Kidney epithelial cell (primary cell): ENCODE measurements at regions not wholly inside any gene's neighbourhood (a gene's known extent, or its start where the extent isn't known, plus 50 kb on each side); places are given as distances from the start of the nearest gene placed in this dataset.

Experiments used
- DNase-seq: peaks from one replicate; pipeline ENCODE4 v3.0.0-alpha.2; 2010; ENCODE audit warnings: low read depth
- H3K27me3 ChIP-seq: 2 replicates; pipeline ENCODE4 v1.6.0; 2011; ENCODE audit warnings: low read length; ENCODE audit not compliant: control insufficient read depth, insufficient read depth
- H3K36me3 ChIP-seq: 2 replicates; pipeline ENCODE4 v1.5.1; 2011; ENCODE audit warnings: low read length; ENCODE audit not compliant: control insufficient read depth, insufficient read depth
- H3K4me3 ChIP-seq: 2 replicates; pipeline ENCODE4 v1.5.1; 2011; ENCODE audit warnings: low read depth, mild to moderate bottlenecking, control low read depth, low read length
- TF ChIP-seq, protein P1 (sequence below): IDR thresholded peaks from 2 replicates; pipeline ENCODE4 v1.5.1; 2011; ENCODE audit warnings: mild to moderate bottlenecking, moderate library complexity, low read length, control low read depth, inconsistent platforms; ENCODE audit not compliant: insufficient read depth, poor library complexity, severe bottlenecking

DNA sequence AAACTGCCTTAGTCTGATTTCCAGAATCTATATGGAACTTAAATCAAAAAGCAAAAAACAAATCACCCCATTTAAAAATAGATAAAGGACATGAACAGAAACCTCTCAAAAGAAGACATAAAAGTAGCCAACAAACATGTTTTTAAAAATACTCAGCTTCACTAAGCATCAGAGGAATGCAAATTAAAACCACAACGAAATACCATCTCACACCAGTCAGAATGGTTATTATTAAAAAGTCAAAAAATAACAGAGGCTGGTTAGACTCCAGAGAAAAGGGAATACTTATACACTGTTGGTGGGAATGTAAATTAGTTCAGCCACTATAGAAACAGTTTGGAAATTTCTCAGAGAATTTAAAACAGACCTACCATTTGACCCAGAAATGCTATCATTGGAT, 367.9 kb downstream of the ZIC4 start:
- DNase-seq, result no peak
- Histone ChIP-seq H3K4me3 (no peak overlapping the region), H3K27me3 (no peaks in the 10 kb centered on the region), H3K36me3 (no peaks in the 10 kb centered on the region)
- TF ChIP-seq, protein P1, sequence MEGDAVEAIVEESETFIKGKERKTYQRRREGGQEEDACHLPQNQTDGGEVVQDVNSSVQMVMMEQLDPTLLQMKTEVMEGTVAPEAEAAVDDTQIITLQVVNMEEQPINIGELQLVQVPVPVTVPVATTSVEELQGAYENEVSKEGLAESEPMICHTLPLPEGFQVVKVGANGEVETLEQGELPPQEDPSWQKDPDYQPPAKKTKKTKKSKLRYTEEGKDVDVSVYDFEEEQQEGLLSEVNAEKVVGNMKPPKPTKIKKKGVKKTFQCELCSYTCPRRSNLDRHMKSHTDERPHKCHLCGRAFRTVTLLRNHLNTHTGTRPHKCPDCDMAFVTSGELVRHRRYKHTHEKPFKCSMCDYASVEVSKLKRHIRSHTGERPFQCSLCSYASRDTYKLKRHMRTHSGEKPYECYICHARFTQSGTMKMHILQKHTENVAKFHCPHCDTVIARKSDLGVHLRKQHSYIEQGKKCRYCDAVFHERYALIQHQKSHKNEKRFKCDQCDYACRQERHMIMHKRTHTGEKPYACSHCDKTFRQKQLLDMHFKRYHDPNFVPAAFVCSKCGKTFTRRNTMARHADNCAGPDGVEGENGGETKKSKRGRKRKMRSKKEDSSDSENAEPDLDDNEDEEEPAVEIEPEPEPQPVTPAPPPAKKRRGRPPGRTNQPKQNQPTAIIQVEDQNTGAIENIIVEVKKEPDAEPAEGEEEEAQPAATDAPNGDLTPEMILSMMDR, result no peak

DNA sequence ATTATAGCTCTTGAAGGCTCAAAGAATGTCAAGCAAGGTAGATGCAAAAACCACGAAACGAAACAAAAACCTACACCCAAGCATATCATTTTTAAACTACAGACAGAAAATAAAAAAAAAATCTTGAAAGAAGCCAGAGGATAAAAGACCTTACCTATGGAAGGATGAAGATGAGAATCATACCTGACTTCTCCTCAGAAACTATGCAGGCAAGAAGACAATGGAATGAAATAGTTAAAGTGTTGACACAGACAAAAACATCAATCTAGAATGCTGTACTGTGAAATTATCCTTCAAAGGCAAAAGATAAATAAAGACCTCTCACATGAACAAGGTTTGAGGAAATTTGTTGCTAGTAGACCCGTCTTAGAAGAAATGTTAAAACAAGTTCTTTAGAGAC, 372.0 kb downstream of the ZIC4 start:
- TF ChIP-seq, protein P1, result no peak
- Histone ChIP-seq H3K4me3 (no peak overlapping the region), H3K27me3 (no peaks in the 10 kb centered on the region), H3K36me3 (no peaks in the 10 kb centered on the region)
- no peak for DNase-seq

DNA sequence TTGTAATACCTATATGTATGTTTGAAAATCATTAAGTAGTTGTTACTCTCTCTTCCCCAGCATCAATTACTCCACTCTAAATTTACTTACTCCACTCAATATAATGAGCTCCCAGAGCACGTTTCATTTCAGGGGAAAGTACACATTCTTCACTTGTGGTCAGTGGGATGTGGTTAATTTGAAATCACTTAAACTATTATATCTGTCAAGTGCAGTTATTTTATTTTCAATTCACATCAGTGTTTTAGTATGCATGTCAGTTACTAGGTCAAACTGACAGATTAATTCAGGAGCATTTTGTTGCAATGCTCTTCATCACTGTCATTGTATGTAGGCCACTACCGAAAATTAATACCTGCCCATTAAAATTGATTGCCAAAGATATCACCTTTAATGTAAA, 376.1 kb downstream of the ZIC4 start:
- TF ChIP-seq, protein P1, result no peak
- Histone ChIP-seq H3K36me3 (no peaks in the 10 kb centered on the region), H3K27me3 (no peaks in the 10 kb centered on the region), H3K4me3 (no peak overlapping the region)
- no peak for DNase-seq

DNA sequence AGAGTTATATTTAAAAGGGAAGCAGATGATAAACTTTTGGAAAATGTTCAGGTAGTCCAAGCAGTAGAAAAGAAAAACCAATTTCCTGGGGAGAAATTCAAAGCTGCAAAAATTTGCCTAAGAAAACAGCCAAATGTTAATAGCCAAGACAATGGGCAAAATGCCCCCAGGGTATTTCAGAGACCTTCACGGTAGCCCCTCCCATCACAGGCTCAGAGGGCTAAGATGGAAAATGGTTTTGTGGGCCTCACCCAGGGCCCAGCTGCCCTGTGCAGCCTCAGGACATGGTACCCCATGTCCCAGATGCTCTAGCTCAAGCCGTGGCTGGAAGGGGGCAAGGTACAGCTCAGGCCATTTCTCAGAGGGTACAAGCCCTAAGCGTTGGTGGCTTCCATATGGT, 391.0 kb downstream of the ZIC4 start:
- Histone ChIP-seq H3K36me3 (no peaks in the 10 kb centered on the region), H3K4me3 (no peak overlapping the region), H3K27me3 (no peaks in the 10 kb centered on the region)
- no peak for DNase-seq
- TF ChIP-seq, protein P1, result no peak

DNA sequence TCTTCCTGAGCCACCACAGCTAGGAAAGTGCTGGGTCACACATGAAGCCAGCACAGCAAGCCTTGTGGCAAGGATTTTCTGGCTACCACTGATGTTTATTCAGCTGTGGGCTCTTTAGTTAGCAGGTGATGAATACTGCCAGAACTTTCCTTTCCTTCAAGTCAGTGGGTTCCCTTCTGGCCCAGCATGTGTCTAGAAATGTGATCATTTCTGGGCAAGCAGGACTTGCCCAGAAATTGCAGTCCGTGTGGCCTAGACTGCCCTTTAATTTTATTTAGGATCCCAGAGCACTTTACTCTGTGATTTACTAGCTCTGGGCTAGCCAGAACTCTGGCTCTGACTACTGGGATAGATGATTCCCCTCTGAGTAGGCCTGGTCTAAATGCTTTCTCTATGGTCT, 397.5 kb downstream of the ZIC4 start:
- TF ChIP-seq, protein P1, result no peak
- no peaks in the 10 kb centered on the region for H3K27me3 ChIP-seq
- no peak for DNase-seq
- H3K36me3 ChIP-seq, result no peaks in the 10 kb centered on the region
- H3K4me3 ChIP-seq, result no peak overlapping the region

DNA sequence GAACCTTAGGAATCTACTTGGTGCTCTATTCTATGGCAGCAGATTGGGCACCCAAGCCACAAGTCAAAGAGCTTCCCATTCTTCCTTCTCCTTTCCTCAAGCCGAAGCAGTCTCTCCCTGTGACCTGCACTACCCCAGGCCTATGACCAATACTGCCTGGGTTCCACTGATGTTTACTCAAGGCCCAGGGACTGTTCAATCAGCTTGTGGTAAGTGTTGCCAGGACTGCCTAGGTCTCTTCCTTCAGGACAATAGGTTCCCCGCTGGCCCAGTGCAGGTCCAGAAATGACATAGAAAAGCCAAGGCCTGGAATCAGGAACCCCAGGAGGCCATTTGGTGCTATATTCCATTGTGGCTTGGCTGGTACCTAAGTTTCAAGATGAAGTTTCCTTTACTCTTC, 397.9 kb downstream of the ZIC4 start:
- Histone ChIP-seq H3K27me3 (no peaks in the 10 kb centered on the region), H3K4me3 (no peak overlapping the region), H3K36me3 (no peaks in the 10 kb centered on the region)
- DNase-seq, result no peak
- TF ChIP-seq, protein P1, result no peak
